HG03460 (cell line): ENCODE measurements at regions not wholly inside any gene's neighbourhood (a gene's known extent, or its start where the extent isn't known, plus 50 kb on each side); places are given as distances from the start of the nearest gene placed in this dataset.

Experiments
- ATAC-seq: cut with Tn5 transposase; IDR thresholded peaks from one replicate; pipeline ENCODE4 v1.9.1; 2021; ENCODE audit not compliant: unreplicated experiment

- ATAC-seq: no peak
Observed at GRCh38 chr5:159775890-159776289, 140.4 kb upstream of the ADRA1B start.

DNA sequence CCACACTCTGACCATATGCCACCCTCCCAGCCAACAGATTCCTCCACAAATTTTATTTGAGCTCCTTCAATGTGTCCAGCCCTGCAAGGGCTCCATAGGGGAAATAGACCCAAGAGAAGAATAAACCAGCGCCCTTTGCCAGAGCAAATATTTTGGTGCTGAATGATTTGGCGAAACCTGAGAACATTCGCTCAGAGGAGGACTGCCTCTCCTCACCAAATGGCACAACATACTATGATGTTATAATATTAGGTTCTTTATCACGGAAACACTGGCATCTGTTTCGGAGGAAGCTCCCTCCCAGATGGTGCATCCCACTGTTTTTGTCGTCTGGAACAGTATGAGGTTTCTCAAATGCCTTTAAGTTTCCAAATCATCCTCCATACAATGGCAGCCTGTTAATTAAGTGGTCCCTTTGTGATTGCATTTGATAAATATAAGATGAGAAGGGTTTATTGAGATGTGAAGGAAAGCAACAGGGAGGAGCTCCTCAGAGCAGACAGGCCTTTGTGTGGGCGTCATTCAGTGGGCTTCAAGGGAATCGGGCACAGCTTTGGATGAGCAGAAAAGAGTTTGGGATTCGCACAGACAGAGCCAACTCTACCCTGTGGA is 139.1 kb upstream of the ADRA1B start:
- no peak for ATAC-seq

- ATAC-seq: no peak
Observed at GRCh38 chr5:159779481-159779880, 136.8 kb upstream of the ADRA1B start.

DNA sequence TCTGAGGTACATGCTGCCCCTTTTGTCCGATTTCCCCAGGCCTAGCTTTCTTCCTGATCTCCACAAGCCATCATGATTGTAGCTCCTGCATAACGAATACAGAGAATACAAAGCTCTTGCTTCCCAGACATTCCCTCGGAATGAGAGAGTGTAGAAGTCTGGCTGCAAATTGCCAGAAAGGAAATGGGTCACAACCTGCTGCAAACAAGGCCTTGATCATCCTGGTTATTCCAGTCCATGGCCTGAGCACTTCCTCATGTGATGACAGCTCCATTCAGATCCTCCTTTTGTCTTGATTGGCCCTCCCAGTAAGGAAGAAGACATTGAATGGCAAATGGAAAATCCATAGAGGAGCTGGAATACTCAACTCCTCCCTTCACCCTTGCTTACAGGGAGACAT is 136.0 kb upstream of the ADRA1B start:
- ATAC-seq: no peak

- ATAC-seq: no peak
Observed at GRCh38 chr5:159781626-159782157, 134.6 kb upstream of the ADRA1B start.

DNA sequence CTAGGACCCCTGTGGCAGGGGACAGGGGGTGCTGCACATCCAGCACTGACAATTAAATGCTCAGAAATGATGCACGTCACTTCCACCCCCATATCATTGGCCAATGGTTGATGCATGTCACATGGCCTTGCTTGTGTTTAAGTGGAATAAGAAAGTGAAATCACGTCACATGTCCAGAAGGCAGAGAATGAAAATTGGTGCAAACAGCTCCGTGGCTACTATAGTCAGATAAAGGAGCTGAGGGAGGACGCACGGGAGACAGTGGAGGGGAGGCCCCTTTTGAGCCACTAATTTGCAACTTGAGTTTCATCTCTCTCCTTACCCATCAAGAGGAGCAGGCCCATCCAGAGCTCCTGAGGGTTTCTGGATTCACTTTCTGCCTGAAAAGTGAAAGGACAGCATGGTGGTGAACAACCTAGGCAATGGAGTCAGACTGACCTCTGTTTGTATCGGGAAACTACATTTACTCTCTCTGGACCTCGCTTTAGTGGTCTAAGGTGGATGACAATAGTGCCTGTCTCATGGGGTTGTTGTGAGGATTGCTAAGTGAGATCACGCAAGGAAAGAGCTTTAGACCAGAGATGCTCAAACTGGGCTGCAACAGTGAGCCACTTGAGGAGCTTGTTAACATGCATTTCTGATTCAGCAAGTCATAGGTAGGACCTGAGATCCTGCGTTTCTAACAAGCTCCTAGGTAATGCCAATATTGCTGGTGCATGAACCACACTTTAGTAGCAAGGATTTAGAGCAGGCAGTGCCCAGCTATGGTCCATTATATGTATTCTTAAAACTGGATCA is 133.9 kb upstream of the ADRA1B start:
- ATAC-seq: no peak

- ATAC-seq: no peak
Observed at GRCh38 chr5:159782995-159783300, 133.3 kb upstream of the ADRA1B start.

DNA sequence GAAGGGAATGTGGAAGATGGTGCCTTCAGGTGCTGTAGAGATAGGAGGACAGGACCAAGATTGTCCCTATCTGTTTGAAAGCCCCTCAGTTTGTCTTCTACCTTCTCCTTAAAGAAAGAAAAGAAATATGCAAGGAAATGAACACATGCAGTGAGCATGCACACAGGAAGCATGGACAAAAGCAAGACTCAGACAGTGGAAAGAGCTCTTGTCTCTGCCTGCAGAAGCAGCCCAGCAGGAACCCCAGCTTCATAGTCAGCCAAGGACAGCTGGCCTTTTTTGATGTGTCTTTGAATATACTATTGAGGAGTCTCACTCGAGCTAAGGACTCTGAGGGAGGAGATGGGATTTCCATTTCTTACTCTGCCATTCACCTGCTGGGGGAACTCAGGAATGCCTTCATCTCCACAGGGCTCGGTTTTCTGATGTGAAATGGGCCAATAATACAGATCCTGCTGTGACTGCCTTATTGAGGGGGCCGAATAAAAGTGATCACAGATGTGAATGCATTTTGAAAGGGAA is 132.5 kb upstream of the ADRA1B start:
- ATAC-seq: no peak

DNA sequence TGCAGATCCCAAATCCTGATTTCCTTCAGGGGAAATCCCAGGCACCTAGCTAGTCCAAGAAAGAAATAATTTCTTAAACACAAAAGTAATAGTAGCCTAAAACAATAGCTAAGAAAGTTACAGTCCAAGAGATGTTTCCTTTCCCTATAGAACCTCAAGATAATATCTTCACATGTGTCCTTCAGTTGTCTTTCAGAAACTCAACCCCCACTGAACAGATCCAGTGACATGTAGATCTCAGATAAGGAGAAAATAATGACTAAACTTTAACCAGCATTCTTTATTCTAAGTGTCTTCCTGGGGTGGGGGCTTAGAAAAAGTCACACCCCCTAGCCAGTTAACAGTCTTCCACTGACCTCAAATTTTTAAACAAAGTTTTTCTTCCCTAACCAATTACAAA is 131.3 kb upstream of the ADRA1B start:
- ATAC-seq: no peak

DNA sequence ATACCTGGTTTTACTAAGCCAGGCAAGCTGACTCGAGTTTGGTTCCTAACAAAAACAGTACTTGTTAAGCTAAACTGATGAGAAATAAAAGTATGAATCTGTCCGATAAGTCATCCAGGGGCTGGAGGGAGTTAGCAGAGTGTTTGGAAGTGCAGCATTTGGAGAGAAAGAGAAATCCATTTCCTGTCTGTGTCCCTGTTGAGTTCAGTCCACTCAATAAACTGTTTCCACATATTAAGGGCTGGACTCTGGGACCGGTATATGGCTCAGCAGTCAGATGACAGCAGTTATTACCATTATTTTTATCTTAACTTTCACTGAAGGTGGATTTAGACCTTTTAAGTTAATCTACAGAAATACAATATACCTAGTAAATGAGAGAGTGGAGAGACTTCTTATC is 130.6 kb upstream of the ADRA1B start:
- ATAC-seq: no peak

- no peak for ATAC-seq
Observed at GRCh38 chr5:159786201-159786600, 130.1 kb upstream of the ADRA1B start.

- no peak for ATAC-seq
Observed at GRCh38 chr5:159786901-159787691, 129.2 kb upstream of the ADRA1B start.

DNA sequence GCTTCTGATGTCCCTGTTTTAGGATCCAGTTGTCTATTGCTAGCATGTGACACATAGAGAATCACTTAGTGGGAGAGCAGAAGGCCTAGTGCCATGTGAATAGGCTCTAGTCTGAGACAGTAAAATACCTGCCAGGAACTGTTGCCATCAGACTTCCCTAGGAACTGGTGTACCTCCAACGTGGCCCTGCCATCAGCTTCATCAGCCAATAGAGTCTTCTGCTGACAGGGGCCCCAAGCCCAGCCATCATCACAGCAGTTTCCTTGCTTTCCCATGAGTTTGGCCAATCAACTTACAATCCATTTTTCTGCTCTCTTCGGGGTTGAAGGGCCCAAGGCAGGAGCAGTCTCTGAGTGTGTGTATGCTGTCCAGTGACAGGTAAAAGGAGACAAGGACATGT is 128.4 kb upstream of the ADRA1B start:
- ATAC-seq: no peak

- ATAC-seq: no peak
Observed at GRCh38 chr5:159788835-159789331, 127.4 kb upstream of the ADRA1B start.

DNA sequence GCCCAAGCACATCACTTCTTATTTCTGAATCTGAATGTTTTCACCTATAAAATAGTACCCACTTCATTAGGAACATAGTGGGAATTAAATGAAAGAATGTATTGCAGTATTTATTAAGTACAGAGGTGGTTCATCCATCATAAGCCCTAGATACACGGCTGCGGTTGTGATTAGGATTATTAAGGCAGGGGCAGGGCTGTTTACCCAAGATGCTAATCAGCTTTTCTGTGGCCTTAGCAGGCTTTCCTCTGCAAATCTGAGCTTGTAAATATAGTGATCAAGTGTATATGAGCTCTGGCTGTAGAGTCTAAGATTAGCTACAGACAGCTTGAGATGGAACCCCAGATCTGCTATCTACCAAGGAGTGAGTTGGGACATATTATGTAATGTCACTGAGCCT is 124.1 kb upstream of the ADRA1B start:
- ATAC-seq: no peak

DNA sequence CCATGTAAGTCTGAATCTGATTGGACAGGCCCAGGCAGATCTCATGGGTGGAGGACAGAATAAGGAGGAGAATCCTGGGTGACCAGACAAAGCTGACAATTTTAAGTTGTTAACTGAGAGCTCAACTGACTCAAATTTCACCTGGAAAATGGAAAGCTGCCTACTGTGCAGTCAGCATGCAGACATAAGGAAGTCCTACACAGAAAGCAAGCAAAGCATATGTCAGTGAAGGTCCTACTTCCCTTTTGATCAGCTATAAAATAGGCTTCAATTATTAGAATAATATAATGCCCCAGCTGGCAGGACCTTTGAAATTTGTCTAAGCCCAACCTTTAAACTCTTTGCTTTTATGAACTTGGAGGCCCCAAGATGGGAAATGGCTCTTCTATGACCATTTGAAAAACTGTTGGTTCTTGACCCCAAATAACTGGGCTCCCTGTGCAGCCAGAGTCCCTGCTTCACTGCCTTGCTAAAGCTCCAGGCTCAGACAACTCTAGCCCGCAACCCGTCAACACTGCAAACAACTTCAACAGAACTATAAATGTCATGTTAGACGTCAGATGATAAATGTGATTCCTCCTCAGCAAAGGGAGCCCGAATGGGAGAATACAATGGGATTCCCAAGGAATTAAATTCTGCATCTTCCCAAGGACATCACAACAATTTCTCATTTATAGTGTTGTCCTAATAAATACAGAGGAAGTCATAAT is 118.9 kb upstream of the ADRA1B start:
- no peak for ATAC-seq

GRCh38 chr5:159799701-159800100 is 116.6 kb upstream of the ADRA1B start:
- no peak for ATAC-seq

DNA sequence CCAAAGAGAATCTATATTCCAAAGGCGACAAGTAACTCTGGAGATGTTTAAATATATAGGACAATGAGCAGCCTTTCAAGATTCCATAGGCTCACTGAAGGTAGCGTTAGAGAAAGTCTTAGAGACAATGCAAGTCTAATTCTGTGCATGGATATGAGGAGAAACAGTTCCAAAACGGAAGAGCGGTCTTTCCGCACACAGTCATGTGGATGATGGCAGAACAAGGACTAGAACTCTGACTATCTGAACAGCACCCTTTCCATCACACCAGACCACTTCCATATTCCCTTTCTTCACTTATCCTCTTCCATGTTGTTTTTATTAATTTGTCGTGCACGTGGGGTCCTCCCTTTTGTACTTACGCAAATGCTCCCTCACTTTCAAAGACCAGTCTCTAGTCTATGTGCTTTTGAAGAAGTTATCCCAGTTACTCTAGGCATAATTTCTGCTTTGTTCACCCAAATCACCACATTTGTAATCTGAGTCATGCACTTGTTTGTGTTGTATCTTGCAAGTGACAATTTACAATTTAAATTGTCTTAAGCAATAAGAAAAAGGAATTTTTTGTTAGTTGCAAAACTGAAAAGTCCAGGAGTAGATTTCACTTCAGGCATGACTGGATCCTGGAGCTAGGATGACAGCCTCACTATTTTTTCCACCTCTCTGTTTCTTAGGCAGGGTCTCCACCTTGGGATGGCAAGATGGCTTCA is 116.0 kb upstream of the ADRA1B start:
- ATAC-seq: no peak

DNA sequence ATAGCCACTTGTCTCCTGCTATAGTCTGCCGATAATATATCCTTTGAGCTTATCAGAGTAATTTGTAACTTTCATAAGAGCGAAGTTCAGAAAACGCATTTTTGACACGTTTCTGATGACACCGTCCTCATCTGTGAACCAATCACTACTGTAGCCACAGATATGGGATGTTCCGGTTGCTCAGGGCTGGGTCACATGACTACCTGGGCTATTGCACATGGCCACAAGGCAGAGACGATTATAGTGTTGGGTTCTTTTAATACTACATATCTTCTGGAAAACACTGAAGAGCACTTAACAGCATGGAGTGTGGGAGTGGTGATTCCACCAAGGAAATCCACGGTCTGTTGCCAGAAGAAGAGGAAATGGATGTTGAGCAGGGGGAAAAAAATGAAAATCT is 115.0 kb upstream of the ADRA1B start:
- no peak for ATAC-seq

DNA sequence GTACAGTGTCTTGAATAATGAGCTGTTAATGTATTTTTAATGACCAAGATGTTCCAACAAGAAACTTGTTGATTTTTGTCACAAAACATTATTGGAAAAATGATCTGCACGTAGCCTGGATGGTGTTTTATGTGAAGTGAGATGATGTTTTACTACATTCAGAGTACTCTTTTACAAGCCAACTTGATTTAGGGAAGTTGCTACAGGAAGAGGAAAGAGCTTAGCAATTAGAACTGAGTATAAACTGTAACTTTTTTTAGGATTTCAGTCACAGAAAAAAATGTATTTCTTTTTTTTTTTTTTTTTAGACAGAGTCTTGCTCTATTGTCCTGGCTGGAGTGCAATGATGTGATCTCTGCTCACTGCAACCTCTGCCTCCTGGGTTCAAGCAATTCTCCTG is 113.6 kb upstream of the ADRA1B start:
- ATAC-seq: no peak
